IMR-90 (cell line): ENCODE measurements at regions not wholly inside any gene's neighbourhood (a gene's known extent, or its start where the extent isn't known, plus 50 kb on each side); places are given as distances from the start of the nearest gene placed in this dataset.

Experiments used
- ATAC-seq: fragments of 200-7000 bp; cut with Tn5 transposase; 2 replicates; pipeline ENCODE4 v1.9.1; 2020; ENCODE audit warnings: low read depth, mild to moderate bottlenecking, moderate library complexity
- BruUV-seq: library from RNA; stranded (reverse); fragments of 400-500 nt; replicated peaks from 2 replicates; lab custom pipeline; 2021; lab: Mats Ljungman, UMichigan
- CTCF ChIA-PET: fragments of 300-600 bp; formaldehyde crosslinking; extraction: SDS; loops from one replicate; lab custom pipeline; 2021; ENCODE audit warnings: antibody characterized with exemption; lab: Yijun Ruan, JAX
- POLR2A ChIA-PET: fragments of 300-600 bp; sonication (Branson Sonifier 250); formaldehyde crosslinking; loops from one replicate; lab custom pipeline; 2022; ENCODE audit warnings: antibody characterized with exemption; ENCODE audit not compliant: unreplicated experiment; lab: Charles Lee
- DNase-seq: peaks from one replicate; pipeline ENCODE4 v3.0.0; 2013
- H2AFZ ChIP-seq: replicated peaks from 2 replicates; pipeline ENCODE3; 2013; ENCODE audit warnings: low read length, mild to moderate bottlenecking; ENCODE audit not compliant: poor library complexity
- H2AK5ac ChIP-seq: 2 replicates; pipeline ENCODE4 v1.6.1; 2013; ENCODE audit warnings: low read depth, low read length, inconsistent platforms
- H2AK9ac ChIP-seq: replicated peaks from 2 replicates; pipeline ENCODE3; 2013; ENCODE audit warnings: mild to moderate bottlenecking, low read depth, low read length, moderate library complexity; ENCODE audit not compliant: poor library complexity
- H2BK120ac ChIP-seq: 2 replicates; pipeline ENCODE4 v1.6.1; 2013; ENCODE audit warnings: low read depth, low read length, inconsistent platforms
- H2BK15ac ChIP-seq: 3 replicates; pipeline ENCODE4 v1.6.1; 2013; ENCODE audit warnings: low read depth, low read length, inconsistent platforms
- H2BK20ac ChIP-seq: 2 replicates; pipeline ENCODE4 v1.6.1; 2013; ENCODE audit warnings: low read depth, mild to moderate bottlenecking, inconsistent platforms, low read length, moderate library complexity
- H2BK5ac ChIP-seq: 2 replicates; pipeline ENCODE4 v1.6.1; 2013; ENCODE audit warnings: mild to moderate bottlenecking, low read depth, low read length, inconsistent platforms; ENCODE audit not compliant: poor library complexity, severe bottlenecking
- H3K14ac ChIP-seq: replicated peaks from 2 replicates; pipeline ENCODE4 v1.6.1; 2013; ENCODE audit warnings: low read depth, low read length, inconsistent platforms
- H3K18ac ChIP-seq: 2 replicates; pipeline ENCODE4 v1.6.1; 2013; ENCODE audit warnings: low read depth, low read length, control low read depth
- H3K23ac ChIP-seq: 2 replicates; pipeline ENCODE4 v1.6.1; 2013; ENCODE audit warnings: low read depth, low read length, inconsistent platforms
- H3K27ac ChIP-seq: 2 replicates; pipeline ENCODE4 v1.5.1; 2013; ENCODE audit warnings: mild to moderate bottlenecking, control low read depth, low read length; ENCODE audit not compliant: insufficient read depth
- H3K27me3 ChIP-seq: 2 replicates; pipeline ENCODE4 v1.6.1; 2013; ENCODE audit warnings: low read length; ENCODE audit not compliant: control insufficient read depth, insufficient read depth
- H3K36me3 ChIP-seq: 2 replicates; pipeline ENCODE4 v1.6.1; 2013; ENCODE audit warnings: low read length, mixed read lengths; ENCODE audit not compliant: control insufficient read depth, insufficient read depth
- H3K4ac ChIP-seq: 2 replicates; pipeline ENCODE4 v1.6.1; 2013; ENCODE audit warnings: low read depth, low read length, inconsistent platforms
- H3K4me1 ChIP-seq: 2 replicates; pipeline ENCODE4 v1.6.1; 2013; ENCODE audit warnings: low read length, mixed read lengths; ENCODE audit not compliant: control insufficient read depth, insufficient read depth
- H3K4me2 ChIP-seq: 2 replicates; pipeline ENCODE4 v1.6.1; 2013; ENCODE audit warnings: low read depth, mild to moderate bottlenecking, control low read depth, low read length, moderate library complexity
- H3K4me3 ChIP-seq: 2 replicates; pipeline ENCODE4 v1.5.1; 2013; ENCODE audit warnings: low read depth, mild to moderate bottlenecking, control low read depth, low read length, moderate library complexity; ENCODE audit not compliant: insufficient read depth
- H3K56ac ChIP-seq: 2 replicates; pipeline ENCODE4 v1.6.1; 2013; ENCODE audit warnings: low read length, inconsistent platforms; ENCODE audit not compliant: insufficient read depth; ENCODE audit errors: extremely low read depth
- H3K79me1 ChIP-seq, 2 experiments: 2 replicates each; pipeline ENCODE4 v1.6.1; 2013; ENCODE audit warnings: low read length in 2 of 2, inconsistent platforms in 1 of 2, low read depth in 1 of 2
- H3K9ac ChIP-seq: 2 replicates; pipeline ENCODE4 v1.6.1; 2013; ENCODE audit warnings: low read depth, low read length, control low read depth
- H3K9me1 ChIP-seq: 2 replicates; pipeline ENCODE4 v1.6.1; 2013; ENCODE audit warnings: low read length, inconsistent platforms; ENCODE audit not compliant: insufficient read depth
- H3K9me3 ChIP-seq: 2 replicates; pipeline ENCODE4 v1.6.1; 2013; ENCODE audit warnings: low read length; ENCODE audit not compliant: control insufficient read depth, insufficient read depth
- H4K20me1 ChIP-seq: 2 replicates; pipeline ENCODE4 v1.6.1; 2013; ENCODE audit warnings: low read length, inconsistent platforms; ENCODE audit not compliant: insufficient read depth
- H4K5ac ChIP-seq: 2 replicates; pipeline ENCODE4 v1.6.1; 2013; ENCODE audit warnings: mild to moderate bottlenecking, low read depth, low read length, control low read depth
- H4K8ac ChIP-seq, 2 experiments: 2 replicates each; pipeline ENCODE4 v1.6.1; 2013; ENCODE audit warnings: low read depth in 2 of 2, low read length in 2 of 2, control low read depth in 1 of 2, inconsistent platforms in 1 of 2
- H4K91ac ChIP-seq: 2 replicates; pipeline ENCODE4 v1.6.1; 2013; ENCODE audit warnings: low read depth, low read length, inconsistent platforms; ENCODE audit not compliant: insufficient read depth
- BHLHE40 ChIP-seq: fragments of 150-350 bp; IDR thresholded peaks from 2 replicates; pipeline ENCODE4 v1.6.1; 2016; ENCODE audit warnings: mild to moderate bottlenecking, low read depth, low read length
- CEBPB ChIP-seq: IDR thresholded peaks from 2 replicates; pipeline ENCODE4 v1.6.1; 2012; ENCODE audit warnings: low read depth, low read length, improper control_type of control experiment
- CHD1 ChIP-seq: IDR thresholded peaks from 2 replicates; pipeline ENCODE4 v1.6.1; 2012; ENCODE audit warnings: low read depth, low read length, improper control_type of control experiment
- MAFK ChIP-seq: IDR thresholded peaks from 2 replicates; pipeline ENCODE4 v1.6.1; 2012; ENCODE audit warnings: low read depth, low read length, improper control_type of control experiment
- MAZ ChIP-seq: IDR thresholded peaks from 2 replicates; pipeline ENCODE4 v1.6.1; 2012; ENCODE audit warnings: low read depth, mild to moderate bottlenecking, low read length, improper control_type of control experiment, moderate library complexity, borderline replicate concordance
- MXI1 ChIP-seq: IDR thresholded peaks from 2 replicates; pipeline ENCODE4 v1.6.1; 2012; ENCODE audit warnings: low read depth, mild to moderate bottlenecking, low read length, moderate library complexity, borderline replicate concordance
- NFE2L2 ChIP-seq: fragments of 150-350 bp; IDR thresholded peaks from 2 replicates; pipeline ENCODE4 v1.6.1; 2016; ENCODE audit warnings: low read depth, mild to moderate bottlenecking, low read length
- POLR2A ChIP-seq: IDR thresholded peaks from 2 replicates; pipeline ENCODE4 v1.6.1; 2012; ENCODE audit warnings: mild to moderate bottlenecking, low read depth, low read length
- RCOR1 ChIP-seq: IDR thresholded peaks from 2 replicates; pipeline ENCODE4 v1.6.1; 2012; ENCODE audit warnings: mild to moderate bottlenecking, low read length, improper control_type of control experiment; ENCODE audit not compliant: insufficient replicate concordance
- RFX5 ChIP-seq: IDR thresholded peaks from 2 replicates; pipeline ENCODE4 v1.8.0; 2012; ENCODE audit warnings: low read depth, mild to moderate bottlenecking, low read length, moderate library complexity
- SMC3 ChIP-seq: fragments of 150-350 bp; IDR thresholded peaks from 2 replicates; pipeline ENCODE4 v1.6.1; 2016; ENCODE audit warnings: low read depth, mild to moderate bottlenecking, antibody characterized with exemption, low read length, moderate library complexity
- WGBS, 2 experiments: methylation state at CpG; one replicate each; pipeline versions ENCODE4 v1.1.5 to v1.1.7; 2013; ENCODE audit warnings: missing lambda C conversion rate in 2 of 2; ENCODE audit not compliant: insufficient read length in 1 of 2; ENCODE audit errors: extremely low coverage in 2 of 2; 5-methylcytosine and 5-hydroxymethylcytosine counted together
- dilution Hi-C: fragments of 300-500 bp; cut with HindIII; formaldehyde crosslinking; loops from one replicate; pipeline ENCODE4 v1.14.3; 2018; ENCODE audit warnings: low sequenced_read_pairs; ENCODE audit not compliant: unreplicated experiment
- in situ Hi-C: fragments of 300-500 bp; cut with MboI; formaldehyde crosslinking; loops from 3 replicates; pipeline ENCODE4 v1.14.3; 2019; ENCODE audit warnings: low sequenced_read_pairs, inconsistent platforms, mixed read lengths
- intact Hi-C: fragments of 100-400 bp; cut with micrococcal nuclease; formaldehyde crosslinking; loops from 2 replicates; pipeline ENCODE4 v1.10.0; 2022
- TF ChIP-seq, protein P1 (sequence below): fragments of 150-350 bp; IDR thresholded peaks from 2 replicates; pipeline ENCODE4 v1.6.1; 2016; ENCODE audit warnings: low read depth, mild to moderate bottlenecking, low read length, moderate library complexity, borderline replicate concordance
- TF ChIP-seq, protein P2 (sequence below): conservative IDR thresholded peaks from 2 replicates; pipeline ENCODE4 v1.5.1; 2012; ENCODE audit warnings: mild to moderate bottlenecking, low read depth, low read length, improper control_type of control experiment

DNA sequence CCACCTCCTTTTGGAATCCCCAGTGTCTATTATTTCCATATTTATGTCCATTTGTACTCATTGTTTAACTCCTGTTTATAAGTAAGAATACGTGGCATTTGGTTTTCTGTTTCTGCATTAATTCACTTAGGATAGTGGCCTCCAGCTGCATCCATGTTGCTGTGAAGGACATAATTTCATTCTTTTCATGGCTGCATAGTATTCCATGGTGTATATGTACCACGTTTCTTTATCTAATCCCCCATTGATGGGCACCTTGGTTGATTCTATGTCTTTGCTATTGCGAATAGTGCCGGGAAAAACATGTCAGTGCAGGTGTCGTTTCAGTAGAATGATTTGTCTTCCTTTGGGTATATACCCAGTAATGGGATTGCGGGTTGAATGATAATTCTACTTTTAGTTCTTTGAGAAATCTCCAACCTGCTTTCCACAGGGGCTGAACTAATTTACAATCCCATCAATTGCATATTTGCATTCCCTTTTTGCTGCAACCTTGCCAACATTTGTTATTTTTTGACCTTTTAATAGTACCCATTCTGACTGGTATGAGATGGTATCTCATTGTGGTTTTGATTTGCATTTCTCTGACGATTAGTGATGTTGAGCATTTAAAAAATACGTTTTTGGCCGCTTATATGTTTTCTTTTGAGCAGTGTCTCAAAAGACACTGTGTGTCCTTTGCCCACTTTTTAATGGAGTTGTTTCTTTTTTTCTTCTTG lies 373.2 kb upstream of the TNRC6C start:
- H2BK5ac ChIP-seq: no peak overlapping the region
- H4K8ac ChIP-seq: no peak overlapping the region
- H3K27me3 ChIP-seq: peaks cover 3% of the 10 kb centered on the region
- no peak overlapping the region for H3K9ac ChIP-seq
- H3K9me1 ChIP-seq: no peaks in the 10 kb centered on the region
- no peak overlapping the region for H2BK20ac ChIP-seq
- no peak overlapping the region for H3K27ac ChIP-seq
- in situ Hi-C loops (no loop called here), dilution Hi-C loops (no loop called here), intact Hi-C loops (no loop called here)
- no peak overlapping the region for H2BK120ac ChIP-seq
- H3K4me2 ChIP-seq: no peak overlapping the region
- no peak for DNase-seq
- no peak overlapping the region for H4K91ac ChIP-seq
- WGBS, 2 experiments: 60% methylated on average over 2 of the region's 9 CpGs; no CpG with 5 or more reads in 1 of the 2 experiments
- H3K4ac ChIP-seq: no peak overlapping the region
- no peak overlapping the region for H4K5ac ChIP-seq
- BruUV-seq: no TSS peak
- H2AK9ac ChIP-seq: no peak overlapping the region
- H3K79me1 ChIP-seq: no peaks in the 10 kb centered on the region
- no peak overlapping the region for H3K56ac ChIP-seq
- no peaks in the 10 kb centered on the region for H3K9me3 ChIP-seq
- no peak for TF ChIP-seq SMC3
- TF ChIP-seq CHD1: no peak
- TF ChIP-seq POLR2A: no peak
- no peak for TF ChIP-seq CEBPB
- no peak for TF ChIP-seq RFX5
- TF ChIP-seq BHLHE40: no peak
- TF ChIP-seq MAZ: no peak
- TF ChIP-seq, protein P1, sequence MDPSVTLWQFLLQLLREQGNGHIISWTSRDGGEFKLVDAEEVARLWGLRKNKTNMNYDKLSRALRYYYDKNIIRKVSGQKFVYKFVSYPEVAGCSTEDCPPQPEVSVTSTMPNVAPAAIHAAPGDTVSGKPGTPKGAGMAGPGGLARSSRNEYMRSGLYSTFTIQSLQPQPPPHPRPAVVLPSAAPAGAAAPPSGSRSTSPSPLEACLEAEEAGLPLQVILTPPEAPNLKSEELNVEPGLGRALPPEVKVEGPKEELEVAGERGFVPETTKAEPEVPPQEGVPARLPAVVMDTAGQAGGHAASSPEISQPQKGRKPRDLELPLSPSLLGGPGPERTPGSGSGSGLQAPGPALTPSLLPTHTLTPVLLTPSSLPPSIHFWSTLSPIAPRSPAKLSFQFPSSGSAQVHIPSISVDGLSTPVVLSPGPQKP: no peak
- no peak for TF ChIP-seq MXI1
- no peak for TF ChIP-seq MAFK
- TF ChIP-seq NFE2L2: no peak
- TF ChIP-seq RCOR1: no peak
- TF ChIP-seq, protein P2, sequence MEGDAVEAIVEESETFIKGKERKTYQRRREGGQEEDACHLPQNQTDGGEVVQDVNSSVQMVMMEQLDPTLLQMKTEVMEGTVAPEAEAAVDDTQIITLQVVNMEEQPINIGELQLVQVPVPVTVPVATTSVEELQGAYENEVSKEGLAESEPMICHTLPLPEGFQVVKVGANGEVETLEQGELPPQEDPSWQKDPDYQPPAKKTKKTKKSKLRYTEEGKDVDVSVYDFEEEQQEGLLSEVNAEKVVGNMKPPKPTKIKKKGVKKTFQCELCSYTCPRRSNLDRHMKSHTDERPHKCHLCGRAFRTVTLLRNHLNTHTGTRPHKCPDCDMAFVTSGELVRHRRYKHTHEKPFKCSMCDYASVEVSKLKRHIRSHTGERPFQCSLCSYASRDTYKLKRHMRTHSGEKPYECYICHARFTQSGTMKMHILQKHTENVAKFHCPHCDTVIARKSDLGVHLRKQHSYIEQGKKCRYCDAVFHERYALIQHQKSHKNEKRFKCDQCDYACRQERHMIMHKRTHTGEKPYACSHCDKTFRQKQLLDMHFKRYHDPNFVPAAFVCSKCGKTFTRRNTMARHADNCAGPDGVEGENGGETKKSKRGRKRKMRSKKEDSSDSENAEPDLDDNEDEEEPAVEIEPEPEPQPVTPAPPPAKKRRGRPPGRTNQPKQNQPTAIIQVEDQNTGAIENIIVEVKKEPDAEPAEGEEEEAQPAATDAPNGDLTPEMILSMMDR: no peak
- ChIA-PET POLR2A (no interaction called here), CTCF (no interaction called here)
- no peak overlapping the region for H3K18ac ChIP-seq
- no peak overlapping the region for H3K14ac ChIP-seq
- no peaks in the 10 kb centered on the region for H4K20me1 ChIP-seq
- no peak overlapping the region for H3K4me3 ChIP-seq
- H3K4me1 ChIP-seq: no peaks in the 10 kb centered on the region
- H2AFZ ChIP-seq: no peak overlapping the region
- H3K36me3 ChIP-seq: no peaks in the 10 kb centered on the region
- H2BK15ac ChIP-seq: no peak overlapping the region
- ATAC-seq: no peak
- H2AK5ac ChIP-seq: no peak overlapping the region
- H3K23ac ChIP-seq: no peak overlapping the region
